Stimulated activated CD4-positive, alpha-beta T cell treated with anti-CD3 and anti-CD28 coated beads, Interleukin-4, amount 100 ng/mL, for 48 hours (primary cell): ENCODE measurements at regions not wholly inside any gene's neighbourhood (a gene's known extent, or its start where the extent isn't known, plus 50 kb on each side); places are given as distances from the start of the nearest gene placed in this dataset.
"Not testable (repeated sequence)": the region's sequence is repeated elsewhere in the genome, so short reads cannot be mapped to it uniquely, and the experiment has no call there.

ENCODE experiments used
- DNase-seq, 2 donors: peaks; one replicate each; pipeline ENCODE4 v3.0.0-alpha.2; 2020; ENCODE audit warnings: low read depth in 2 of 2

DNA sequence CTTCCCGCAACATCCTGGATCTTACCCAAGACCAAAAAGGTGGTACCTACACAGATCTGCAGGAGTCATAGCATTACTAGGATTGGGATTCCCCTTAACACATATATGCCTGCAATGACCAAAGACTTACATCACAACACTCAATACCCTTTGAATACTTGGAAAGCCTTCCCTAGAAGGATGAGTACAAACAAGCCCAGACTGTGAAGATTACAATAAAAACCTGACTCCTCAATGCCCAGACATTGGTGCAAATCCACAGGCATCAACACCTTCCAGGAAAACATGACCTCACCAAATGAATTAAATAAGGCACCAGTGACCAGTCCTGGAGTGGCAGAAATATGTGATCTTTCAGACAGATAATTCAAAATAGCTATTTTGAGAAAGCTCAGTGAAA, 326.8 kb downstream of the TBL1XR1 start:
- DNase-seq, result no peak

DNA sequence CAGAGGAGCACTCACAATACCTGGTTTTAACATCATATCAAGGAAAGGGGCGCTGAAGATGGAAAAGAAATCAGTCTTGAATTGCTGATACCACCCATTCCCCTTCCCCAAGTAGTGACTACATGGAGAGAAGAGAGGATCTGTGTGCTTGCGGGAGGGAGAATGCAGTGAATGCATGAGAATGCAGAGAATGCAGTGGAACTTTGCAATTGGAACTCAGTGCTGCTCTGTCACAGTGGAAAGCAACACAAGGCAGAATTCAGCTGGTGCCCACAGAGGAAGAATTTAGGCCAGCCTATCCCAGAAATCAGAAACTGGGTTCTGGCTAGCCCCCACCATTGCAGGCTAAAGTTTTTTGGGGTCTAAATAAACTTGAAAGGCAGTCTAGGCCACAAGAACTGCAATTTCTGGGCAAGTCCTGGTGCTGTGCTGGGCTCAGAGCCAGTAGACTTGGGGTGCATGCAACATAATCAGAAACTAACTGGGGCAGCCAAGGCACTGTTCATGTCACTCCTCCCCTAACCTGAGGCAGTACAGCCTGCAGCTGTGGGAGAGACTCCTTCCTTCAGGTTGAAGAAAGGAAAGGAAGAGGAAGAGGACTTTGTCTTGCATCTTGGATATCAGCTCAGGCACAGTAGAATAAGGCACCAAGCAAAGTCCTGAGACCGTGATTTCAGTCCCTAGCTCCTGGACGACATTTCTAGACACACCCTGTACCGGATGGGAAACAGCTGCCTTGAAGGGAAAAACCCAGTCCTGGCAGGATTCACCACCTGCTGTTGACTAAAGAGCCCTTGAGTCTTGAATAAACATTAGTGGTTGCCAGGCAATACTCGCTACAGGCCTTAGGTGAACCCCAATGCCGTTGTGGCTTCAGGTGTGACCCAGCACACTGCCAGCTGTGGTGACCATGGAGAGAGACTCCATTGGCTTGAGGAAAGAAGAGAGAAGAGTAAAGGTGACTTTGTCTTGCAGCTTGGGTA, 329.3 kb downstream of the TBL1XR1 start:
- DNase-seq, result no peak

DNA sequence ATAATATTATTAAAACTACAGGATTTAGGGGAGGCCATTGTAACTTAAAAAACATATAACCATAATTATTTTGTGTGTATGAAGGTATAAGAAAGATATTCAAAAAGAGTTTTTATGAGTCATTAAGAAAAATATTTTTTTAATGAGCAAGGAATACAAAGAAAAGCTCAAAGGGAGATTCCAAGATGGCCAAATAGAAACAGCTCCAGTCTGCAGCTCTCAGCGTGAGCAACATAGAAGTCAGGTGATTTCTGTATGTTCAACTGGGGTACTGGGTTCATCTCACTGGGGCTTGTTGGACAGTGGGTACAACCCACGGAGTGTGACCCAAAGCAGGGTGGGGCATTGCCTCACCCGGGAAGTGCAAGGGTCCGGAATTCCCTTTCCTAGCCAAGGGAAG, 336.1 kb downstream of the TBL1XR1 start:
- DNase-seq, result no peak

DNA sequence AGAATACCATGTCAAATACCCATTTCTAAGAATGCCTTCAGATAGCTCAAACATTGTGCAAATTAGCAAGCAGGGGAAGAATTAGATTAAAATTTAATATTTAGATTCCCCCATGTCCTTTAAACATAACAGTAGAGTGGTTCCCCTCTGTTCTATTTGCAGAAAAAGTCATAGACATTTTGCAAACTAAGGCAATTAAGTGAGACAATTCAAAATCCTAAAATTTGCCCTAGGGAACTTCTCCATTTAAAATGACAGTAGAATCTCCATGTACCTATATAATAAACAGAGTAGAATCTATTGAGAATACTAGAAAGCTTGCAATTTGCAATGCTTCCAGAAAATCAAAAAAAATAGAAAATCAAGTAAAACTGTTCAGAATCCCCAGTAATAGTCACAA, 340.6 kb downstream of the TBL1XR1 start:
- no peak for DNase-seq

DNA sequence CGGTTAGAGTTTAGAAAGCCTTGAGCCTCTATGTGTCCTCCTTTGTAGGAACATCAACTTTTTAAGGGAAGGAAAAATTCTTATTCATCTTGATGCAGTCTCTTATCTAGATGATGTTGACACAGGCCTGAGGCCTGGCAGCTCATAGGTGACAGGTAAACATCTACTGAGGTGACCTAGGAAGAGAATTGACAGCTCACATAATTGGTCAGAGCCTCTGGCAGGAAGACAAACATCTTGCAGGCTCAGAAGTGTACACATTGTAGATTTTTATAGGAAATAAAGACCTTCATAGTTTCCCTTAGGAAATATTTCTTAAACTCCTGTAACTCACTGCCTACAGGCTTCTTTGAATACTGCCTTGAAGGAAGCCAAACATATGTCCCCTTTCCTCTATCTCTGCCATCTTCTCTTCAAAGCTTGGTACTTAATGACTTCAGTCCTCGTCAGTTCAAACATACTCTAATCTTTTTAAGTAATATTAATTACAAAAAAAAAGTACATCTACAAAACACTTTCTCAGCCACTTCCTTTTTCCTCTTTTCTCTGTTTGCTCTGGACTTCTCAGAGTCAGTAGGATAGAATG, 341.3 kb downstream of the TBL1XR1 start:
- no peak for DNase-seq

DNA sequence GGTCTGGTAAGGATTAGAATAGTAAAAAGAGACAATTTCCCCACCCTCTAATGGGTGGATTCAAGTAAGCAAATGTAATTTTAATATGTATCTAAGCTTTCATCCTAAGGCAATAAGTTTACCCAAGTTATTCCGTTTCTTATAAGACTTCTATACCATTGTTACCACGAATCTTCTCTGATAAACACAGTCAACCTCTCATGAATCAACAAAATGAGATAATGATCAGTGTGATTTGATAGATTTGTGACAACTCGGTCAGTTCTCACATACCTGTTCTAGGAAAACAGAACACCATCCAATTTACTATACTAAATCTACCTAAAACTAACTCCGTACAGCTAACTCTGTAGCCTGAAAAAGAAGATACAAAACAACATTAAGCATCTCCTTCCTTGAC, 342.1 kb downstream of the TBL1XR1 start:
- DNase-seq, result no peak

DNA sequence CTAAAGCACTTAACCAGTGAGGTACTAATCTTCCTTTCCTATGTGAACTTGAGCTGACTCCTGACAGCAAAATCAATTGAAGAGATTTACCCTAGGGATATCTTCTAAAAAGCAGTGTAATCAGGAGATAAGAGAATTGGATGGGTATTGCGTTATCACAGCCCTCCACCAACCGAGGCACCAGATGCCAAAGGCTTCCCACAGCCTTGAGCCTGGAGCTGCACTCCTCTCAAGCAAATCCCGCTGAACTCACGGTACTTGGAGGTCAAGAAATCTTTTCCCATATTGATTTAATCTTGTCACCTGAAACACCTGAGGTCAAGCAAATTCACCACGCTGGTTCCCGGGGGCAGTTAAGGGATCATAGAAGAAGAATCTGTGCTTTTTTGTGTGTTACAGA, 346.8 kb downstream of the TBL1XR1 start:
- no peak for DNase-seq

DNA sequence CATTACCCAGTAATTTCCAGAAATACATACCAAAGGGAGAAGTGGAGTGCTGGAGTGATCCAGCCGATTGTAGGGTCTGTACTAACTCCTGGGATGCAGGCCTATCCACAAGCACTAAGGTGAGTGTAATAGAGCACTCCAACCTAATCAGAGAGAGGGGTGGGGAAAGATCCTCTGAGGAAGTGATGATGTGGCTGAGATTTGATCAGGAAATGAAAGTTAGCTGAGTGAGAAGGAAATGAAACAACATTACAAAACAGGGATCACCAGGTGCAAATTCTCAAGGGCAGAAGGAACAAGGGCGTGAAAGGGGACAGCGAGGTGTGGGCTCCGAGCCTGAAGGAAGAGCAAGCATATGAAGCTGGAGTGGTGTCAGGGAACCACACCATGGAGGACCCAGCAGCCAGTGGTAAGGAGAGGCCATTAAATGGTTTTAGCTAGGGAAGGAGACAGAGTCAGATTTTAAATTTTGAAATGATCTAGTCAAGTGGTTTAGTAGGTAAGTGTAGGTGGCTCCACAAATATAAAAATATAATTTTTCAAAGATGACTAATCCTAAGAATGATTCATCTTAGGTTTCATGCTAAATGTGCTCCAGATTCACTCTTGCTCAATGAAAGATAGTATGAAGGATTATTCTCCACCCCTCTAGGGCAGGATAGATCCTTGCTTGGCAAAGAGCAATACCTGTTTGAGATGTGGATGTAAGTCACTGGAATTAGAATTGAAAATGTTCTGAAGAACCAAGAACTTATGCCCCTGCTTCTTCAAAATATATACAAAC, 348.7 kb downstream of the TBL1XR1 start:
- no peak for DNase-seq

DNA sequence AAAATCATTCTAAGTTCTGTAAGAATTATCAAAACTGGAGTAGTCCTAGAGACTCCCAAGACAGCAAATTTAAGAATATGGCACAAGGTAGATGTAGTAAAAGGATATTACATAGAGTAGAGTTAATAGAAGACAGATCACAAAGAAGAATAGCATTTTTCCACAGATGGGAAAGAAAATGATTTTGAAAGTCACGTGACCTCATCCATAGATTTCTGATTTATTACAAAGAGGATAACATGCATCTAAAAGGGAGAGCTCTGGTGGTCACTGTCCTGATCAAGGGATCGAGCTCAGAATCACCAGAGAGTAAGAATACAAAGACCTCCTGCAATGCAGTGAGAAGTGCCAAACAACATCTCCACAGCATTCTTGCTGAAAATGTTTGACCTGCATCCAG, 354.4 kb downstream of the TBL1XR1 start:
- no peak for DNase-seq

DNA sequence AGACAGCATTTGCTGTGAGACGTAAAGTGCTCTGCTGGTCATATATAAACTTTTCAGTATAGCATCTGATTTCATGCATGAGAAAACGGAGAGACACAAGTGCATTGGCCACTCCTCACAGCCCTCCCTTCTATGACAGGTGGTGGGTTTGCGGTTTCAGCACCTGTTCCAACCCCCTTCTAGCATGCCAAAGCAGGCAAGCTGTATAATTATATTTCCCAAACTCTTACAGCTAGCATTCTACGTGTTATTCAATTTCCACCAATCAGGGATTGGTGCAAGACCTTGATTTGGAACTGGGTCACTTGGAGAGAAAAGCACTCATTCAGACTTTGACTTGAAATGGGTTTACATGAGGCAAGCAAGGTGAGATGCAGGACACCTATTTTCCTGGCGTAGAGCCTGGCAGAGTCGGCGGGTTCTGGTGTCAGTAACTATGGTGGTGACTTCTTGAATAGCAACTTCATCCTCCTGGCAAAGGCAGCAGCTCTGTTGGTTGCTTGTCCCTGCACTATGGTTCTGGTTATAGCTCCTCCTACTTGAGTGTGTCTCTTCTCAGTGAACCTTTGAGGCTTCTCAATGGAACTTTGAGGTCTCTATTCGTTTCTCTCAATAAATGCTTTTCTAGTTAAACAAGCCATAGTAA, 356.5 kb downstream of the TBL1XR1 start:
- no peak for DNase-seq

DNA sequence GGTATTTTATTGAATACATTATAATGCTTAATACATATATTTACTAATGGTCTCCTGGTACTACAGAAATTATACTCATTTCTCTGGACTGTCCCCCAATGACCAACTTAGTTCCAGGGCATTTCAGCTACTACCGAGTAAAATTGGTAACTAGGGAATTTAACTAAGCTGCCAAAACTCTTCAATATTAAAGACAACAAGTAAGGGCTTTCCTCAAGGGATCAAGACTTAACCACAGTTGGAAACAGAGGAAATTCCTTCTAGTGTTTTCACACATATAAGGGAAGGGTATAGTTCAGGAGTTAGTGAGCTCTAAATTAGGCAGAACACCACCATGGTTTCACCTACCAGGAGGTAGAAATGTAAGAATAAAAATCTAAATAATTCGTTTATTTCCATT, 357.4 kb downstream of the TBL1XR1 start:
- DNase-seq, result no peak

DNA sequence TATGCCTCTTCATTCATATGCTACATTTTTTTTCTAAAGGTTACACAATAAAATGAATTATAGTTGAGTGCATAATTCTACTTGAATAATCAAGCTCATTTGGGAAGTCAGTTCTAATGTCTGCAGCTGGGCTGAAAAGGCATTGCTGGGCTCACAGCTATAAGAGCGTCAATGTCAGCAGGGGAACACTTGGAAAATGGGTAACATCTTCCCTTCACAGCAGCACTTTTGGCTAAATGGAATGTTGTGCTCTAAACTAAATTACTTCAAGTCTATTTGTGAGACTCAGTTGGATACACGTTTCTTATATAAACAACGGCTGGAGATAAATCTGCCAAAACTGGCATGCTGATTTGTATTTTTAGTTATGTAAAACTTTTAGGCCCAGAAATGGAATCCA, 357.8 kb downstream of the TBL1XR1 start:
- DNase-seq, result no peak

DNA sequence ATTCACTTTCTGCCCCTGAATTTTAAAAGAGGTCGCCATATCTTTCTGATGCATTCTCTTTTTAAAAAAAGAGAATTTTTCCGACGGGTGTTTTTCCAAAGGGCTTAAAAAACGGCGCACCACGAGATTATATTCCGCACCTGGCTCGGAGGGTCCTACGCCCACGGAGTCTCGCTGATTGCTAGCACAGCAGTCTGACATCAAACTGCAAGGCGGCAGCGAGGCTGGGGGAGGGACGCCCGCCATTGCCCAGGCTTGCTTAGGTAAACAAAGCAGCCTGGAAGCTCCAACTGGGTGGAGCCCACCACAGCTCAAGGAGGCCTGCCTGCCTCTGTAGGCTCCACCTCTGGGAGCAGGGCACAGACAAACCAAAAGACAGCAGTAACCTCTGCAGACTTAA, 370.0 kb downstream of the TBL1XR1 start:
- not testable (repeated sequence) for DNase-seq

DNA sequence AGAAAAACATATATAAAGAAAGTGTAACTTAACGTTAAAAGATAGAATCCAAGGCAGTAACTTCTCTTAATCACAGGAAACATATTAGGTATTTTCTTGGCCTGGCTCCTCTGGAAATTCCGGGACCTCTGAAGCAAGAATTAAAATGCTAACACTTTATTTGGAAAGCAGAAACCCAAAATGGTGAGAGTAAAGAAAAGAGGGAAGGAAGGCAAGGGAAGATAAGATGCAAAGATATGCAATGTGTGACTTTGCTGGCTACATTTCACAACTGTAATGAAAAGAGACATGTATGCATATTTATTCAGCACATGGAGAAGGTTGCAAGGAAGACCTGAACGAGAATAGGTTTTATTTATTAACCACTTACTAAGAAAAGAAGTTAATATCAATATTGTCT, 372.5 kb downstream of the TBL1XR1 start:
- no peak for DNase-seq

DNA sequence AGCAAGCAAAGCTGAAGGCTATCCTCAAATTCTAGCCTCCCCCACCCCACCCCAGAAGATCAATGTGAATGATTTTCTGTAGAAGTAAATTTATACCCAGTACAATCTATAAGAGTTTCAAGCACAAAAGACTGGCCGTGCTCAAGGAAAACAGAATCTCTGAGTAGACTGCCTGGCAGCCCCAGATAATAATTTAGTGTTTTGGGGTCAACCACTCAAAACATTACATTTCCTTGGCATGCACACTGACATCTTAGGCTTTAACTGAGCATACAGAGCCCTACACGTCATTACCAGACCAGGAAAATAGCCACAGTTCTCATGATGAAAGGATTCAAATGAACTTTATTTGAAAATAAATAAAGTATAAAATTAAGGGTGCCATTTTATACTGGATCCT, 376.5 kb downstream of the TBL1XR1 start:
- DNase-seq, result no peak

DNA sequence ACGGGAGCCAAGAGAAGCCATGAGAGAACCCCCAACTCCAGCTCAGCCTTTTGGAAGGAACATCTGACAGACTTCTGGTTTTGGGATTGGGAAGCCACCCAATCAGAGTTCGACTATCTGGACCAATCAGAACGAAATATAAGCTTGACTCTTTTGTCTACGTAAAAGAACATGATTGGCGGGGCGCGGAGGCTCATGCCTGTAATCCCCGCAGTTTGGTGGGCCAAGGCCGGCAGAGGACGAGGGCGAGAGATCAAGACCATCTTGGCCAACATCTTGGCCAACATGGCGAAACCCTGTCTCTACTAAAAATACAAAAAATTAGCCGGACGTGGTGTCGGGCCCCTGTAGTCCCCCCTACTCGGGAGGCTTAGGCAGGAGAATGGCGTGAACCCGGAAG, 380.3 kb downstream of the TBL1XR1 start:
- DNase-seq, result no peak

DNA sequence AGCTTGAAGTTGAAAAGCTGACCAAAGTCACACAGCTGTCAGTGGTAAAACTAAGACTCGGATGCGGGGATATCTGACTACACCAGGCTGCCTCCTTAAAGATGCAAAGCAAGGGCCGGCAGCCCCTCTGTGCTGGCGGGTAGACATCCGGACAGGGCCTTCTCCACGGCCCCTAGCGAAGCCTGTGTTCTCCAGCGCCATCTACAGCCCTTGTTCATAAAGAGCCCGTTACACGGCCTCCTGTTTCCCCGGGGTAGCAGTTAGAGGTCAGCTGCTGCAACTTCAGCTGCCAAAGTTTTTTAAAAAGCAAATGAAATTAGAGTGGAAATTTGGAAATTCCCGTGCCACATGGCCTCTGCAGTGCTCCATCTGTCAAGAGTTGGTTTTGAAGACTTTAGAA, 383.0 kb downstream of the TBL1XR1 start:
- peak; percentile 1 to 13 for DNase-seq

DNA sequence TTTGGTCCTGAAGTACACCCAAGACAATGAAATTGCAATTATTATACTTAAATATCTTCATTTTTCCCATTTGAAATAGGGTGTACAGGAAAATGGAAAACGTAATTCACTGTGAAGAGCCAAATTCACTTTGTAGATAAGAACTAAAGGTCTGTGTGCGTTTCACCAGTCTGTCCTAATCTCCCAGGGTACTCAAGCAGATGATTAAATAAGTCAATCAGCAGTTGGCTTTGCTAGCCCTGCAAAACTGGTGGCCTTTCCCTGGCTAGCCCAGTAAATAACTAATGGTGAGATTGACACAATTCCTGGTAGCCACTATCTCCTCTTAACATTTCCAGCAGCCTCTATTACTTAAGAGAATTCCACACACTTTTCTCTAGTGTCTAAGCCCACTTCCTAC, 389.3 kb downstream of the TBL1XR1 start:
- DNase-seq, result no peak

DNA sequence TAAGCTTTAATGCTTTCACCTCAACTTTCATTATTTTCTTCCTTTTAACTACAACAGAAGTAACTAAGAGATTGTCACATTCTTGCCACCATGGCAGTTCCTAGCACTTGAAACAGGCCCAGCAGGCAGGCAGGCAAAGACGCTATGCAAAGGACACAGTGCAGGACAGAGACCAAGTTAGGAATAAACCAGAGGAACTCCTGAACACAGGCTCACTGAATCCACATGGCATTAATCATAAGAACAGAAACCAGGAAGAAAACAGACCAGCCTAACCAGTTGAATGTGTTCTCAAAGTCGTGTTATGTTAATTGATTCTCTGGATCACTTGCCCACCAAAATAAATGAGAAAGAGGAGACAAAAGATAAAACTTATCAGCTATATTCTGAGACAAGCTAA, 397.6 kb downstream of the TBL1XR1 start:
- no peak for DNase-seq

DNA sequence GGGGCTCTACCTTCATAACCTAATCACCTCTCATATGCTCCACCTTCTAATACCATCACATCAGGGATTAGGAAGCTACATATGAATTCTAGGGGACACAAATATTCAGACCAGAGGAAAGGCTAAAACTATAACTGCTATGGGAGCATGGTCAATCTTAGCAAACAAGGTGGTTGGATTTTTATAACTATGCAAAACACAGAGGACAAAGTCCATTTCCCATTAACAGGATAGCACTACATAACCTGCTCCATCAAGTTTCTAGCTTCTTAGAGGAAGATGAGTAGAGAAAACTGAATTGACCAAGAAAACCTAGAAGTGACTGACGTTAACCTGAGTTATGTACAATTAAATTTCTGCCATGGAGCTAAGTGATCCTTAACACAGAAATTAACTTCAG, 398.6 kb downstream of the TBL1XR1 start:
- DNase-seq, result no peak

DNA sequence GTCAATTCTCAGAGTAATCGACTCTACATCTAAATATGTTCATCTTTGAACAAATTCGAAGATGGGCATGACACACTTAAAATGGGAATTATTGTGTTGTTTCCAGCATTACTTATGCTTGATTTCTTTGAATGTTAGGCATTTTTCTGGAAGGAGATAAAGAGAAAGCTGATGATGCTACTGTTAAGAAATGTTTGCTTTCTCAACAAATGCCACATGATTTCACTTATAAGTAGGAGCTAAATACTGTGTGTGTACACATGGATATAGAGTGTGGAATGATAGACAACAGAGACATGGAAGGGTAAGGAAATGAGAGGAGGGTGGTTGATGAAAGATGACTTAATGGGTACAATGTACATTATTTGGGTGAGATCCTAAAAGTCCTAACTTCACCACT, 400.9 kb downstream of the TBL1XR1 start:
- DNase-seq, result no peak

DNA sequence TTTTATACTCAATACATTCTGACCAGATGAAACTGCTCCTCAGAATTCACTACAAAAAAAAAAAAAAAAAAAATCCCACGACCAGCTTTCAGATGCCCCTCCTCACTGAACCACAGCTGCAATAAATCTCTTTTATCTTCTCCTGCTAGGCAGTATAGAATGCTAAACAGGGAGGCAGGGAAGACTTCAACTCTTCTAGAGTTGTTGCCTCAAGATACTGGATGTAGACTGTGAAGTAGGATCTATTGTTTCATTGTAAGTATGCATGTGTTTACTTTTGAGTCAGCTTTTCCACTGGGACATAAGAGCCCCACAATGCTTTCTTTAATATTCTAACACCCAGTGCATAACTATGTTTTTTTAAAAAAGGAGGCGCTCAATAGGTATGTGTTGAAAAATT, 401.4 kb downstream of the TBL1XR1 start:
- no peak for DNase-seq
